ENCODE measurements at regions not wholly inside any gene's neighbourhood (a gene's known extent, or its start where the extent isn't known, plus 50 kb on each side); places are given as distances from the start of the nearest gene placed in this dataset.
A peak's percentile ranks its signal among the peaks of the same experiment; 100 is the strongest.

GRCh38 chr13:21987793-21988192 is 316.9 kb downstream of the FGF9 start (continued):
- TF ChIP-seq DACH1 (IDR thresholded peaks at IDR 0.05; ENCODE audit: partially characterized antibody) (no peak), ZBTB26 (CRISPR knock-in tag; IDR thresholded peaks at IDR 0.05) (no peak), CBX3 (IDR thresholded peaks at IDR 0.05; ENCODE audit: borderline replicate concordance in 1 of 2, low read length in 2 of 2) (no peak), PHTF2 (CRISPR knock-in tag; IDR thresholded peaks at IDR 0.05) (no peak), PATZ1 (CRISPR knock-in tag; IDR thresholded peaks at IDR 0.05; ENCODE audit: borderline replicate concordance) (no peak), CHD2 (IDR thresholded peaks at IDR 0.05; ENCODE audit: low read depth, low read length) (no peak), MBD2 (IDR thresholded peaks at IDR 0.05; ENCODE audit: borderline replicate concordance, low read depth) (no peak), STAG1 (CRISPR knock-in tag; IDR thresholded peaks at IDR 0.05; ENCODE audit: borderline replicate concordance) (no peak), CTCFL (IDR thresholded peaks at IDR 0.05; ENCODE audit: borderline replicate concordance, insufficient read depth, low read depth, low read length, poor library complexity, severe bottlenecking) (no peak), FOXK2 (conservative IDR thresholded peaks at IDR 0.05 in 1 of 2, IDR thresholded peaks at IDR 0.05 in 1 of 2; ENCODE audit: low read depth in 2 of 2) (no peak), EP300 (IDR thresholded peaks at IDR 0.05; ENCODE audit: low read length) (peak; percentile 80), SMARCA5 (IDR thresholded peaks at IDR 0.05) (no peak), FOXK1 (CRISPR knock-in tag; IDR thresholded peaks at IDR 0.05; ENCODE audit: borderline replicate concordance) (no peak), HMG20B (CRISPR knock-in tag; IDR thresholded peaks at IDR 0.05) (no peak), PYGO2 (tag; IDR thresholded peaks at IDR 0.05) (no peak), TRIM25 (IDR thresholded peaks at IDR 0.05; ENCODE audit: borderline replicate concordance) (no peak), NONO (IDR thresholded peaks at IDR 0.05; ENCODE audit: low read depth in 2 of 2, low read length in 1 of 2) (no peak), ZNF561 (CRISPR knock-in tag; conservative IDR thresholded peaks at IDR 0.05) (no peak), E2F1 (CRISPR knock-in tag; IDR thresholded peaks at IDR 0.05) (no peak), PTTG1 (tag; IDR thresholded peaks at IDR 0.05; ENCODE audit: low read depth) (no peak), MAFG (tag; conservative IDR thresholded peaks at IDR 0.05) (no peak), MED1 (CRISPR knock-in tag; IDR thresholded peaks at IDR 0.05; ENCODE audit: borderline replicate concordance) (no peak)
